ENCODE measurements at regions not wholly inside any gene's neighbourhood (a gene's known extent, or its start where the extent isn't known, plus 50 kb on each side); places are given as distances from the start of the nearest gene placed in this dataset.

- 24% methylated on average over 17 of the region's 18 CpGs for WGBS (ENCODE audit: low lambda C conversion rate)
- no peaks in the 10 kb centered on the region for H4K20me1 ChIP-seq (ENCODE audit: insufficient read depth, low read length)
- CTCF ChIA-PET (ENCODE audit: low intra/inter-chr PET ratio, low total read pairs): no interaction called here
- intact Hi-C loops (cut with micrococcal nuclease; ENCODE audit: unreplicated experiment) (no loop called here), in situ Hi-C loops (cut with HindIII; ENCODE audit: extremely low pct_ligation_motif_present, low pct_unique_long_range_greater_than_20kb) (no loop called here)
- no peaks in the 10 kb centered on the region for H3K9me3 ChIP-seq (ENCODE audit: low read length)
- H3K27me3 ChIP-seq (ENCODE audit: control insufficient read depth in 1 of 2, insufficient read depth in 2 of 2, low read length in 2 of 2): peaks cover 13 to 74% of the 10 kb centered on the region in 2 experiments; a peak in 4 of 5 replicates
- no peaks in the 10 kb centered on the region for H3K79me2 ChIP-seq (ENCODE audit: insufficient read depth, low read length)
- ATAC-seq (no peak), DNase-seq (ENCODE audit: low spot score) (no peak), FAIRE-seq (no peak)
- no TSS peak for BruUV-seq (replicated peaks)
- no peak overlapping the region for H3K4me3 ChIP-seq (replicated peaks in 1 of 3; ENCODE audit: insufficient read depth in 1 of 3, low read depth in 2 of 3, low read length in 3 of 3)
- H3K4me1 ChIP-seq (ENCODE audit: insufficient read depth, low read length): no peaks in the 10 kb centered on the region
- H3K9ac ChIP-seq (ENCODE audit: insufficient read depth, low read depth, low read length): no peak overlapping the region
- H3K27ac ChIP-seq (ENCODE audit: extremely low read length, insufficient read depth, low read length): no peak overlapping the region
- POLR2A ChIA-PET: no interaction called here
- no peak overlapping the region for H2AFZ ChIP-seq (ENCODE audit: low read length)
- H3K4me2 ChIP-seq (ENCODE audit: low read depth, low read length): no peak overlapping the region
- H3K36me3 ChIP-seq (replicated peaks in 1 of 2; ENCODE audit: control insufficient read depth in 1 of 2, insufficient read depth in 2 of 2, low read length in 2 of 2): no peaks in the 10 kb centered on the region
- TF ChIP-seq ZNF207 (IDR thresholded peaks at IDR 0.05; ENCODE audit: borderline replicate concordance) (no peak), ZNF660 (CRISPR knock-in tag; IDR thresholded peaks at IDR 0.05; ENCODE audit: borderline replicate concordance, low read depth) (no peak), ZNF256 (CRISPR knock-in tag; conservative IDR thresholded peaks at IDR 0.05) (no peak), TERF1 (CRISPR knock-in tag; IDR thresholded peaks at IDR 0.05) (no peak), EP300 (IDR thresholded peaks at IDR 0.05; ENCODE audit: low read depth in 2 of 2, low read length in 2 of 2) (no peak), EP300 (CRISPR knock-in tag; IDR thresholded peaks at IDR 0.05; ENCODE audit: borderline replicate concordance) (no peak), ATAD3A (CRISPR knock-in tag; IDR thresholded peaks at IDR 0.05) (no peak), NFAT5 (CRISPR knock-in tag; IDR thresholded peaks at IDR 0.05) (no peak), ZNF567 (CRISPR knock-in tag; IDR thresholded peaks at IDR 0.05; ENCODE audit: borderline replicate concordance) (no peak), ZNF770 (CRISPR knock-in tag; IDR thresholded peaks at IDR 0.05) (no peak), BRD4 (CRISPR knock-in tag; IDR thresholded peaks at IDR 0.05) (no peak), E2F1 (CRISPR knock-in tag; IDR thresholded peaks at IDR 0.05) (no peak), ZNF883 (CRISPR knock-in tag; IDR thresholded peaks at IDR 0.05; ENCODE audit: not compliant biosample characterization) (no peak), ZNF839 (CRISPR knock-in tag; IDR thresholded peaks at IDR 0.05; ENCODE audit: borderline replicate concordance) (no peak), PHF8 (CRISPR knock-in tag; IDR thresholded peaks at IDR 0.05) (no peak)
These were observed 531.1 kb downstream of the TBC1D22A start for GRCh38 chr22:47293368-47294221.

All from HepG2 (cell line).